ENCODE measurements at regions not wholly inside any gene's neighbourhood (a gene's known extent, or its start where the extent isn't known, plus 50 kb on each side); places are given as distances from the start of the nearest gene placed in this dataset.

GRCh38 chr12:46131732-46132469 is 136.9 kb downstream of the SLC38A1 start:
- no peak for DNase-seq
- no peak for ATAC-seq
- Histone ChIP-seq H3K4me1 (no peaks in the 10 kb centered on the region), H3K4me3 (no peak overlapping the region), H3K36me3 (no peaks in the 10 kb centered on the region), H3K9me3 (no peaks in the 10 kb centered on the region), H3K27ac (no peak overlapping the region), H3K27me3 (no peaks in the 10 kb centered on the region)
- 58% methylated on average over 5 of the region's 5 CpGs for WGBS (ENCODE audit: insufficient coverage, low coverage, low lambda C conversion rate, missing lambda C conversion rate)
- intact Hi-C loops (cut with DNase I) = no loop called here
- TF ChIP-seq POLR2A (IDR thresholded peaks at IDR 0.05) = no peak
- no peak for TF ChIP-seq CTCF (IDR thresholded peaks at IDR 0.05)

GRCh38 chr12:46127656-46128055 is 137.3 kb upstream of the SCAF11 start:
- H3K27ac ChIP-seq = no peak overlapping the region
- 100% methylated on average over 1 of the region's 6 CpGs for WGBS (ENCODE audit: insufficient coverage, low coverage, low lambda C conversion rate, missing lambda C conversion rate)
- no peaks in the 10 kb centered on the region for H3K36me3 ChIP-seq
- H3K4me1 ChIP-seq = peaks cover 0 to 10% (median 3%) of the 10 kb centered on the region in 4 donors
- no peak for TF ChIP-seq CTCF (IDR thresholded peaks at IDR 0.05)
- intact Hi-C loops (cut with DNase I) = no loop called here
- H3K9me3 ChIP-seq = no peaks in the 10 kb centered on the region
- no peak for ATAC-seq
- H3K27me3 ChIP-seq = no peaks in the 10 kb centered on the region
- no peak for DNase-seq
- H3K4me3 ChIP-seq = no peak overlapping the region

GRCh38 chr12:46126050-46126727 is 135.8 kb upstream of the SCAF11 start:
- Histone ChIP-seq H3K27me3 (no peaks in the 10 kb centered on the region), H3K36me3 (no peaks in the 10 kb centered on the region), H3K4me3 (no peak overlapping the region), H3K4me1 (peaks cover 0 to 10% (median 3%) of the 10 kb centered on the region in 4 donors), H3K27ac (no peak overlapping the region), H3K9me3 (no peaks in the 10 kb centered on the region)
- ATAC-seq = no peak
- no peak for TF ChIP-seq CTCF (IDR thresholded peaks at IDR 0.05)
- no peak for TF ChIP-seq POLR2A (IDR thresholded peaks at IDR 0.05)
- 80% methylated on average over 3 of the region's 4 CpGs for WGBS (ENCODE audit: insufficient coverage, low coverage, low lambda C conversion rate, missing lambda C conversion rate)
- DNase-seq = no peak
- intact Hi-C loops (cut with DNase I) = no loop called here

GRCh38 chr12:46124848-46125619 is 134.7 kb upstream of the SCAF11 start:
- ATAC-seq (peak; percentile 96 to 97 (median 96)), DNase-seq (peak in 1 of 3 donors; percentile 55)
- Histone ChIP-seq H3K9me3 (no peaks in the 10 kb centered on the region), H3K27ac (no peak overlapping the region), H3K27me3 (no peaks in the 10 kb centered on the region), H3K4me1 (peaks cover 0 to 10% (median 3%) of the 10 kb centered on the region in 4 donors), H3K4me3 (peak overlapping the region in 1 of 3 donors; percentile 4), H3K36me3 (no peaks in the 10 kb centered on the region)
- 12% methylated on average over 11 of the region's 12 CpGs for WGBS (ENCODE audit: insufficient coverage, low coverage, low lambda C conversion rate, missing lambda C conversion rate)
- intact Hi-C loops (cut with DNase I) = no loop called here
- no peak for TF ChIP-seq POLR2A (IDR thresholded peaks at IDR 0.05)
- TF ChIP-seq CTCF (IDR thresholded peaks at IDR 0.05) = peak; percentile 38 to 64 (median 58)

All from right lobe of liver (tissue), 6 donors.